GM21528 (cell line): ENCODE measurements at regions not wholly inside any gene's neighbourhood (a gene's known extent, or its start where the extent isn't known, plus 50 kb on each side); places are given as distances from the start of the nearest gene placed in this dataset.

Experiments used
- ATAC-seq: cut with Tn5 transposase; IDR thresholded peaks from one replicate; pipeline ENCODE4 v1.9.1; 2021; ENCODE audit warnings: mild to moderate bottlenecking, moderate library complexity; ENCODE audit not compliant: unreplicated experiment, low FRiP score

- ATAC-seq: no peak
Measured at GRCh38 chr2:121860033-121860757, 104.7 kb downstream of the TSN start.

- no peak for ATAC-seq
Measured at GRCh38 chr2:121860758-121861227, 105.3 kb downstream of the TSN start.

- no peak for ATAC-seq
Measured at GRCh38 chr2:121862286-121862685, 106.8 kb downstream of the TSN start.

GRCh38 chr2:121865914-121866313 lies 110.5 kb downstream of the TSN start:
- ATAC-seq: no peak

GRCh38 chr2:121866789-121867188 lies 111.3 kb downstream of the TSN start:
- ATAC-seq: no peak

GRCh38 chr2:121868652-121869051 lies 113.2 kb downstream of the TSN start:
- ATAC-seq: no peak

GRCh38 chr2:121869363-121869762 lies 113.9 kb downstream of the TSN start:
- no peak for ATAC-seq

GRCh38 chr2:121869873-121870272 lies 114.4 kb downstream of the TSN start:
- ATAC-seq: no peak

GRCh38 chr2:121872651-121873050 lies 117.2 kb downstream of the TSN start:
- no peak for ATAC-seq

GRCh38 chr2:121873864-121874263 lies 118.4 kb downstream of the TSN start:
- no peak for ATAC-seq

- no peak for ATAC-seq
Measured at GRCh38 chr2:121875585-121876185, 120.2 kb downstream of the TSN start.

GRCh38 chr2:121877366-121877765 lies 121.9 kb downstream of the TSN start:
- no peak for ATAC-seq

GRCh38 chr2:121880283-121880682 lies 124.8 kb downstream of the TSN start:
- no peak for ATAC-seq

GRCh38 chr2:121881038-121881437 lies 125.6 kb downstream of the TSN start:
- no peak for ATAC-seq

GRCh38 chr2:121881950-121882349 lies 126.5 kb downstream of the TSN start:
- ATAC-seq: no peak

GRCh38 chr2:121884078-121884477 lies 128.6 kb downstream of the TSN start:
- ATAC-seq: no peak

GRCh38 chr2:121884511-121884921 lies 129.1 kb downstream of the TSN start:
- no peak for ATAC-seq

- no peak for ATAC-seq
Measured at GRCh38 chr2:121886059-121886458, 130.6 kb downstream of the TSN start.

- no peak for ATAC-seq
Measured at GRCh38 chr2:121887513-121888188, 132.2 kb downstream of the TSN start.

- ATAC-seq: peak; percentile 76
Measured at GRCh38 chr2:121888189-121888557, 132.7 kb downstream of the TSN start.

- no peak for ATAC-seq
Measured at GRCh38 chr2:121890041-121890440, 134.6 kb downstream of the TSN start.
